GM12892 (cell line): ENCODE measurements at regions not wholly inside any gene's neighbourhood (a gene's known extent, or its start where the extent isn't known, plus 50 kb on each side); places are given as distances from the start of the nearest gene placed in this dataset.

Experiments used
- POLR2A ChIP-seq: IDR thresholded peaks from 2 replicates; pipeline ENCODE4 v1.6.1; 2011; ENCODE audit warnings: low read depth, low read length, control low read depth
- POLR2AphosphoS5 ChIP-seq: IDR thresholded peaks from 2 replicates; pipeline ENCODE4 v1.6.1; 2011; ENCODE audit warnings: low read depth, low read length, control low read depth
- TAF1 ChIP-seq: IDR thresholded peaks from 2 replicates; pipeline ENCODE4 v1.6.1; 2011; ENCODE audit warnings: low read depth, mild to moderate bottlenecking, control low read depth, low read length, borderline replicate concordance

DNA sequence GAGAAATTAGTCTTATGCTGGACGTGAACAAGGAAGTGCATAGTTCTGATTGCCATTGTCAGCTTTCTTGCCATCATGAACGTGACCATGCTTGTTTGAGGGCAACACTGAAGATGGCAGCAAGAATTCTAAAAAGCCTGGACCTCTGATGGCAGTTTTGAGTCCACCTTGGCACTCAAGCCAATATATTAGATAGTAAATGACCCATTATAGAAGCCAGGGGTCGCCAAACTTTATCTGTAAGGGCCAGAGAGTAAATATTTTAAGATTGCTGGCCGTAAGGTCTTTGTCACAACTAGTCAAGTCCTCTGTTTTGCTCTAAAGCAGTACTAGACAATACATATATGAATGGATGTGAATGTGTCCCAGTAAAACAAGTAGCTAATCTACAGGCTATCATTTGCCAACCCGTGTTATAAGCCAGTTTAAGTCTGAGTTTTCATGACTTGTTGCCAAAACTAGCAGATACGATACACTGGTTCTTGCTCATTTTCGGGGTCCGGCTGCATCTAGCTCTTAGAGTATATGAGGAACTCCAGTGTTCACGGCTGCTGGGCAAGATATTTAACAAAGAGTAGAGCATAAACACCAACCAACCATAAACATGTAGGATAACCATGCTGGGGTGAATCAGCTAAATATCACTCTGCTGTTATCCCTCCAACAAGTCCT lies 73.1 kb upstream of the PELI1 start:
- TF ChIP-seq TAF1 (no peak), POLR2A (no peak), POLR2AphosphoS5 (no peak)
